ENCODE measurements at regions not wholly inside any gene's neighbourhood (a gene's known extent, or its start where the extent isn't known, plus 50 kb on each side); places are given as distances from the start of the nearest gene placed in this dataset.
"Not testable (repeated sequence)": the region's sequence is repeated elsewhere in the genome, so short reads cannot be mapped to it uniquely, and the experiment has no call there.

GRCh38 chr1:157311730-157312081 is 173.5 kb upstream of the ETV3 start:
- no peak overlapping the region for H3K27ac ChIP-seq
- no peaks in the 10 kb centered on the region for H3K27me3 ChIP-seq
- H3K4me3 ChIP-seq: no peak overlapping the region
- TF ChIP-seq POLR2A (IDR thresholded peaks at IDR 0.05): no peak
- TF ChIP-seq CTCF (IDR thresholded peaks at IDR 0.05): no peak
- TF ChIP-seq EP300 (IDR thresholded peaks at IDR 0.05): no peak
- H3K36me3 ChIP-seq: no peaks in the 10 kb centered on the region
- intact Hi-C loops (cut with DNase I): no loop called here
- DNase-seq: no peak
- H3K9me3 ChIP-seq: no peaks in the 10 kb centered on the region
- 54 to 62% (median 59%) methylated on average over 5 of the region's 5 CpGs for WGBS, 3 donors
- H3K4me1 ChIP-seq (ENCODE audit: insufficient read depth): no peaks in the 10 kb centered on the region

- 23 to 26% (median 24%) methylated on average over 6 of the region's 6 CpGs for WGBS, 3 donors
- H3K4me3 ChIP-seq; H3K27me3 ChIP-seq; DNase-seq; H3K27ac ChIP-seq; H3K36me3 ChIP-seq; intact Hi-C loops (cut with DNase I); H3K4me1 ChIP-seq (ENCODE audit: insufficient read depth); H3K9me3 ChIP-seq: not testable (repeated sequence)
These were observed 172.9 kb upstream of the ETV3 start for GRCh38 chr1:157310805-157311729.

- Histone ChIP-seq H3K4me1 (ENCODE audit: insufficient read depth) (no peaks in the 10 kb centered on the region), H3K36me3 (no peaks in the 10 kb centered on the region), H3K27me3 (no peaks in the 10 kb centered on the region), H3K4me3 (no peak overlapping the region), H3K27ac (no peak overlapping the region), H3K9me3 (no peaks in the 10 kb centered on the region)
- 35 to 45% (median 37%) methylated on average over 5 of the region's 5 CpGs for WGBS, 3 donors
- TF ChIP-seq CTCF (IDR thresholded peaks at IDR 0.05): no peak
- no peak for TF ChIP-seq POLR2A (IDR thresholded peaks at IDR 0.05)
- TF ChIP-seq EP300 (IDR thresholded peaks at IDR 0.05): no peak
- intact Hi-C loops (cut with DNase I): no loop called here
- no peak for DNase-seq
These were observed 172.2 kb upstream of the ETV3 start for GRCh38 chr1:157310401-157310800.

GRCh38 chr1:157307491-157307890 is 169.3 kb upstream of the ETV3 start:
- Histone ChIP-seq H3K4me3 (no peak overlapping the region), H3K9me3 (no peaks in the 10 kb centered on the region), H3K27ac (no peak overlapping the region), H3K4me1 (ENCODE audit: insufficient read depth) (no peaks in the 10 kb centered on the region), H3K27me3 (no peaks in the 10 kb centered on the region), H3K36me3 (no peaks in the 10 kb centered on the region)
- no peak for TF ChIP-seq CTCF (IDR thresholded peaks at IDR 0.05)
- TF ChIP-seq POLR2A (IDR thresholded peaks at IDR 0.05): no peak
- no peak for TF ChIP-seq EP300 (IDR thresholded peaks at IDR 0.05)
- 9 to 43% (median 12%) methylated on average over 1 of the region's 1 CpG for WGBS, 3 donors
- no peak for DNase-seq
- intact Hi-C loops (cut with DNase I): no loop called here

- intact Hi-C loops (cut with DNase I): no loop called here
- Histone ChIP-seq H3K36me3 (no peaks in the 10 kb centered on the region), H3K9me3 (no peaks in the 10 kb centered on the region), H3K27ac (no peak overlapping the region), H3K27me3 (no peaks in the 10 kb centered on the region), H3K4me3 (no peak overlapping the region), H3K4me1 (ENCODE audit: insufficient read depth) (no peaks in the 10 kb centered on the region)
- TF ChIP-seq EP300 (IDR thresholded peaks at IDR 0.05) (no peak), POLR2A (IDR thresholded peaks at IDR 0.05) (no peak), CTCF (IDR thresholded peaks at IDR 0.05) (no peak)
- WGBS, 3 donors: 56 to 63% (median 62%) methylated on average over 3 of the region's 3 CpGs
- no peak for DNase-seq
These were observed 168.7 kb upstream of the ETV3 start for GRCh38 chr1:157306896-157307295.
